ENCODE measurements at regions not wholly inside any gene's neighbourhood (a gene's known extent, or its start where the extent isn't known, plus 50 kb on each side); places are given as distances from the start of the nearest gene placed in this dataset.

DNA sequence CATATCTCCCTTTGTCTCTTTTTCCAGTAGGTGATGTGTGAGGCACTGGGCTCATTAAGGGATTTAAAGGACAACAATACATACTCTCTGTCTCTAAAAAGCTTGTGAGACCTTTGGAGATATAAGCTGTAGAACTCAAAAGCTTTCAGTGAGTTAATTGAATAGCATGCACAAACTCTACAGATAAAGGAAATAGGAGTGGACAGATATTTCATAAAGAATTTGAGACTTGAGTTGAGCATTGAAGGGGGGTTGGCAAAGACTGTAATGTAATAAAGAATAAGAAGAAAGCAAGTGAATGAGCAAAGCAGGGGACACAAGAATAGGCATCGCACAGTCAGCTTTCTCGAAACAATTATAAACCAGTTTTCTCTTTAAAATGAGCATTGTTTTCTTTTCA lies 583.4 kb upstream of the DPPA4 start:
- H3K36me3 Mint-ChIP-seq (ENCODE audit: low read depth) = no peaks in the 10 kb centered on the region
- no peaks in the 10 kb centered on the region for H3K9me3 Mint-ChIP-seq
- H3K27me3 Mint-ChIP-seq = no peaks in the 10 kb centered on the region
- H3K4me1 Mint-ChIP-seq = no peaks in the 10 kb centered on the region
- DNase-seq = no peak
- intact Hi-C loops (cut with micrococcal nuclease) = no loop called here
- no peak overlapping the region for H3K4me3 Mint-ChIP-seq
- H3K27ac Mint-ChIP-seq = no peak overlapping the region

DNA sequence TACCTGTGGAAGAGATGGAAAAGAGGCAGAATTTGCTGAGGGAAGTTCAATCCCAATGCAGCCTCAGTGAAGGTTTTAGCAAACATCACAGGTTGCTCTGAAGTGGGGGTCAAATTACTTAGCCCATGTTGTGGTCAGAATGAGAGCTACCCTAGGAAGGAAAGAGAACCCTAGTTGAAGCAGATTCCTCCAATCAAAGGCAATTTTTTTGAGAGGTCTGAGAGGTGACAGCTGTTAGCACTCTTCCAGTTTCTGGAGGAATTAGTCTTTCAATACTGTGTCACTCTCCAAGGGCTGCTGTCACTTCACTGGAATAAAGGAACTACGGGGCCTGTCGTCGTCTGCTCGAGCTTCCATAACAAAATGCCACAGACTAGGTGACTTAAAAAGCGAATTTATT lies 584.2 kb upstream of the DPPA4 start:
- H3K4me1 Mint-ChIP-seq = no peaks in the 10 kb centered on the region
- H3K27me3 Mint-ChIP-seq = no peaks in the 10 kb centered on the region
- H3K27ac Mint-ChIP-seq = no peak overlapping the region
- no peak overlapping the region for H3K4me3 Mint-ChIP-seq
- intact Hi-C loops (cut with micrococcal nuclease) = no loop called here
- no peaks in the 10 kb centered on the region for H3K36me3 Mint-ChIP-seq (ENCODE audit: low read depth)
- DNase-seq = no peak
- no peaks in the 10 kb centered on the region for H3K9me3 Mint-ChIP-seq

DNA sequence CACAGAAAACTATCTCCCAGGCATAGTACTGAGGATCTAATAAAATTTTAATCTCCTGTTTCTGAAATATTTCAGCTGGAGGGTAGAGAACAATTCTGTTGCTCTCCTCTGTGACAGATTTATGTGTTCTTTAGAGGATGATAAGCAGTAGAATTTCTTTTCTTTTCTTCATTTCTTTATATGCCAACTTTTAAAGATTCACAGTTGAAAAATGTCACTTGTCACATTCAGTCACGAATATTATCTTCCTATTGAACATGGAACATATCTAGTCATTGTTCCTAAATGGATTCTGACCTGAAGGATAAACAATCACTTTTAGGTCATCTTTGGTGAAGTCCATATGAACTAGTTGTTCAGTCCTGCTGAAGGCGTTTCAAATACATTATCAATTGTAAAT lies 585.5 kb upstream of the DPPA4 start:
- H3K27me3 Mint-ChIP-seq = no peaks in the 10 kb centered on the region
- no peaks in the 10 kb centered on the region for H3K36me3 Mint-ChIP-seq (ENCODE audit: low read depth)
- no peaks in the 10 kb centered on the region for H3K9me3 Mint-ChIP-seq
- no peak overlapping the region for H3K4me3 Mint-ChIP-seq
- intact Hi-C loops (cut with micrococcal nuclease) = no loop called here
- DNase-seq = no peak
- H3K4me1 Mint-ChIP-seq = no peaks in the 10 kb centered on the region
- no peak overlapping the region for H3K27ac Mint-ChIP-seq

DNA sequence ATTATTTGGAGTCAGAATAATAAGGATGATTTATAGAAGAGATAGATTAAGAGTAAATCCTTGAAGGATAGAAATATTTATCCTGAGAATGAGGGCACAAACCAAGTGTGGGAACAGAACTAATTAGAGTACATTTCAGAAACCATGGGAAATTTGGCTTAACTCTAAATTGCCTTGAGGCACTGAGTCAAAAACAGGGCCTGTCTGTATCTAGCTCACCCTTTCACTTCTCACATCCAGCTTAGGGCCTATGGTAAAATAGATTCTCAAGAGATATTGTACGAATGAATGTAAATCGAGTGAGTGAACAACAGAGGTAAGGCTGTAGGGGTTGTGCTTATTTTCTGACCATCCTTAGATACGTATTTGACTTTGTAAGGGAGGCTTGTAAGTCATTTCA lies 586.1 kb upstream of the DPPA4 start:
- intact Hi-C loops (cut with micrococcal nuclease) = no loop called here
- Mint-ChIP-seq H3K4me1 (no peaks in the 10 kb centered on the region), H3K36me3 (ENCODE audit: low read depth) (no peaks in the 10 kb centered on the region), H3K27ac (no peak overlapping the region), H3K9me3 (no peaks in the 10 kb centered on the region), H3K4me3 (no peak overlapping the region), H3K27me3 (no peaks in the 10 kb centered on the region)
- DNase-seq = no peak

DNA sequence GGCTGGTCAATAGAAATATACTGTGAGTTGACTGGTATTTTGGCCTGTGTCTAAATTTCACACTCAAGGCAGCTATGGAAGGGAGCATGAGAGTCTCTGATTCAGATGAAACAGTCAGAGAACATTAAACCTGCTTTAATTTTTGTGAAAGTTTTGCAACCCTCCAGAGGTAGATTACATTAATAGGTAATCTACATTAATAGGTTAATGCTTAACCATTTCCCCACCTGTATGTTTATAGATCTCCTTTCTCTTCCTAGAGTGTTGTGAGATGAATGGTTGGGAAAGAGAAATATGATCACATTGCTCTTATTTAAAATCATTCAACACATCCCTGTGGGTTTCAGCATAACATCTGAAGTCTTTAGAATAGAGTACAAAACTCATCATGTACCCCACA lies 586.9 kb upstream of the DPPA4 start:
- no peaks in the 10 kb centered on the region for H3K27me3 Mint-ChIP-seq
- no peak overlapping the region for H3K4me3 Mint-ChIP-seq
- H3K9me3 Mint-ChIP-seq = no peaks in the 10 kb centered on the region
- H3K4me1 Mint-ChIP-seq = no peaks in the 10 kb centered on the region
- intact Hi-C loops (cut with micrococcal nuclease) = no loop called here
- no peak for DNase-seq
- no peak overlapping the region for H3K27ac Mint-ChIP-seq
- no peaks in the 10 kb centered on the region for H3K36me3 Mint-ChIP-seq (ENCODE audit: low read depth)

DNA sequence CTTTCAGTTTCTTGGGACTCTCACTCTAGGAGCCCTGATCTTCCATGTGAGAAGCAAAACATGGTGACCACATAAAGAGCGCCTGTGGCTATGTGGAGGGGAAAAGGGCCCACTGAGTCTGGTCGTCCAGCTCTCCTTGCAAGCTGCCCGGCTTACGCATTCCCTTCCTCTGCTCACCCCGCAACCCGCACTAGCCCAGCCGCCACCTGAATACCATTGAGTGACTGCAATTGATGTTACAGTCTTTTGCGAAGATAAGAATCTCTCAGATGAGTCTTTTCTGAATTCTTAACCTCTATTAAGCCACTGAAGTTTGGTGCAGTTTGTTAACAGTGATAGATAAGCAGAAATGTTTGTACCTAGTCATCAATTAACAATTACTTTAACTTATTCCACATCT lies 589.0 kb upstream of the DPPA4 start:
- Mint-ChIP-seq H3K27me3 (no peaks in the 10 kb centered on the region), H3K36me3 (ENCODE audit: low read depth) (no peaks in the 10 kb centered on the region), H3K9me3 (no peaks in the 10 kb centered on the region), H3K4me1 (no peaks in the 10 kb centered on the region), H3K27ac (no peak overlapping the region), H3K4me3 (no peak overlapping the region)
- intact Hi-C loops (cut with micrococcal nuclease) = no loop called here
- no peak for DNase-seq

DNA sequence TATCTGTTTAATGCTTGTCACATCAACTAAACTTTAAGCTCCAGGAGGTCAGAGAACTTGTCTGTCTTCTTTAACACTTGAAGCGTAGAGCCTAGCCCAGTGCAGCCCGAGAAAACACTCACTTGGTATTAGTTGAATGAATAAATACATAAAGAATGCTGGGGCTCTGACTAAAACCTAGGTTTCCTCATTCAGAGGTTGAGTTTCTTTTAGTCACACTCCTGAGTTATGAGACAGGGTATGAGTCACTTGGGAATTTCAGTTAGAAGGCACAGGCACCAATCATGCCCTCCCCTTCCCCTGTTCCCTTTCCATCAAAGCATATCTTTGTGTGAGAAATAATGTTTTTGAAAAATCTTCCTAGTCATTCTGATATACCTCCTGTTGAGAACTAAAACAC lies 589.8 kb upstream of the DPPA4 start:
- no peaks in the 10 kb centered on the region for H3K36me3 Mint-ChIP-seq (ENCODE audit: low read depth)
- H3K4me1 Mint-ChIP-seq = no peaks in the 10 kb centered on the region
- no peak for DNase-seq
- no peaks in the 10 kb centered on the region for H3K9me3 Mint-ChIP-seq
- no peak overlapping the region for H3K27ac Mint-ChIP-seq
- no peak overlapping the region for H3K4me3 Mint-ChIP-seq
- H3K27me3 Mint-ChIP-seq = no peaks in the 10 kb centered on the region
- intact Hi-C loops (cut with micrococcal nuclease) = no loop called here

DNA sequence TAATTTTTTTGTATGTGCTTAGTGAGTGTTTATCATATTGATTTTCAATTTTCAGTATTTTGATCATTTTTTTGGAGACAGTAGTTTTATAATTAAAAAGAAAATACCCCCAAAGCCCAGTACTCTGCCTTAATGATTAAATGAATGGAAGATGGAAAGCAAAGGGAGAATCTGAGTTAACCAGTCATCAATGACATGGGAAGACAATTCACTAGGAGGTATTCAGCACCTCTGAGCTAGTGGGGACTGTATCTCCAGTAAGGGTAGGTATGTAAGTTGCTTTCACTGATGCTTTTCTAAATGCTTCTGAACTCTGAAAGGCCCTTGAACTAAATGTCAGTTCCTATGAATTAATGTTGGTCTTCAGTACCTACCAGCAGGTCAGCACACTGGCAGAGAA lies 590.4 kb upstream of the DPPA4 start:
- Mint-ChIP-seq H3K36me3 (ENCODE audit: low read depth) (no peaks in the 10 kb centered on the region), H3K27me3 (no peaks in the 10 kb centered on the region), H3K27ac (no peak overlapping the region), H3K9me3 (no peaks in the 10 kb centered on the region), H3K4me3 (no peak overlapping the region), H3K4me1 (no peaks in the 10 kb centered on the region)
- no peak for DNase-seq
- intact Hi-C loops (cut with micrococcal nuclease) = no loop called here

DNA sequence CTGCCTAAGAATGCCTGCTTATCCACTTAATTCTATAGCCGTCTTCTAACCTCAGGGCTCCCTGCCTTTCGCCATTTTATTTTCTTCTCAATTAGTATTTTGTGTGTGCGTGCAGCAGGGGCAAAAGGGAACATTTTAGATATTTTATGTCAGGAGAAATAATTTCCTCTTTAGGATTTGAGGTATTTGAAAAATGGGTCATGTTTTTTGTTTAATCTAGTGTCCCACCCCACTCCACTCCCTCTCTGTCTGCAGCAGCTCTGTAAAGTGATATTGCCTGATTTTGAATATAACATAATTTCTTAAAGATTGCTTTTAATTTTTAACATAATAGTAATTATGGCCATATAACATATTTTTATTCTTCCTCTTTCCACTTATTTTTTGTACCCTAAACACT lies 593.2 kb upstream of the DPPA4 start:
- DNase-seq = no peak
- H3K27ac Mint-ChIP-seq = no peak overlapping the region
- H3K4me1 Mint-ChIP-seq = no peaks in the 10 kb centered on the region
- H3K4me3 Mint-ChIP-seq = no peak overlapping the region
- no peaks in the 10 kb centered on the region for H3K9me3 Mint-ChIP-seq
- intact Hi-C loops (cut with micrococcal nuclease) = no loop called here
- H3K27me3 Mint-ChIP-seq = no peaks in the 10 kb centered on the region
- no peaks in the 10 kb centered on the region for H3K36me3 Mint-ChIP-seq (ENCODE audit: low read depth)

DNA sequence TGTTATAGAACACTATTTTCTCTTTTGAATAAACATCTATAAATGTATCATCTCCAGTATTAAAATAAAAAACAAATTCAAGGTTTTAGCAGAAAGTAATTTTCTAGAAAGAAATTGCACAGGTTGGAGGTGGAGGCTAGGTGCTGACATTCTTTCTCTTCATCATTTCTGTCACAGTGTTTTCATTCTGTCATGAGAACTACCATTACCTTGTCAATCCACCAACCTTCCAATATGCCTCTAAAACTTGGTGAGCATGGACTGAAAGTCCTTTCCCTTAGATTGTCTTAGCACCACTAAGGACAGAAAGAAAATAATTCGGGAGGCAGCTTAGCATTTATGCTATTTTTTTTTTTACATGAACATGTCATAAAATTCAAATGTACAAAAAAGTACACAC lies 596.2 kb upstream of the DPPA4 start:
- intact Hi-C loops (cut with micrococcal nuclease) = no loop called here
- DNase-seq = no peak
- no peak overlapping the region for H3K4me3 Mint-ChIP-seq
- H3K27ac Mint-ChIP-seq = no peak overlapping the region
- H3K27me3 Mint-ChIP-seq = no peaks in the 10 kb centered on the region
- no peaks in the 10 kb centered on the region for H3K4me1 Mint-ChIP-seq
- no peaks in the 10 kb centered on the region for H3K9me3 Mint-ChIP-seq
- H3K36me3 Mint-ChIP-seq (ENCODE audit: low read depth) = no peaks in the 10 kb centered on the region

DNA sequence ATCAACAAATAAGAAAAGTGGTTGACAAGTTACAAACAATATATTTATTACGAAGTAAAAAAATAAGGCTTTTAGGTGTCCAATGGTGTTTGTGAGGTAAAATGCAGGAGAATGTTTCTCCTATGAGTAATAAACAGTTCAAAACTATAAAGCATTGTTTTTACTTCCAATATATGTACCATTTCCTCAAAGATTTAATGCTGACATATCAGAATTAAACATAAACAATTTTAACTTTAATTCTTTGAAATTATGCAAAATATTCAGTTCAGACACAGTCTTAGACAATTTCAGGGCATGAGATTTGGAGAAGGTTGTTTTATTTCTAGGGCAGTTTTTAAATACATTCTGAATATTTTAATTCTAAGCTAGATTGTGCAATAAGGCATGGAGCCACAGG lies 602.5 kb upstream of the DPPA4 start:
- intact Hi-C loops (cut with micrococcal nuclease) = no loop called here
- no peaks in the 10 kb centered on the region for H3K27me3 Mint-ChIP-seq
- no peaks in the 10 kb centered on the region for H3K4me1 Mint-ChIP-seq
- no peak overlapping the region for H3K27ac Mint-ChIP-seq
- no peak for DNase-seq
- H3K36me3 Mint-ChIP-seq (ENCODE audit: low read depth) = no peaks in the 10 kb centered on the region
- no peaks in the 10 kb centered on the region for H3K9me3 Mint-ChIP-seq
- no peak overlapping the region for H3K4me3 Mint-ChIP-seq

DNA sequence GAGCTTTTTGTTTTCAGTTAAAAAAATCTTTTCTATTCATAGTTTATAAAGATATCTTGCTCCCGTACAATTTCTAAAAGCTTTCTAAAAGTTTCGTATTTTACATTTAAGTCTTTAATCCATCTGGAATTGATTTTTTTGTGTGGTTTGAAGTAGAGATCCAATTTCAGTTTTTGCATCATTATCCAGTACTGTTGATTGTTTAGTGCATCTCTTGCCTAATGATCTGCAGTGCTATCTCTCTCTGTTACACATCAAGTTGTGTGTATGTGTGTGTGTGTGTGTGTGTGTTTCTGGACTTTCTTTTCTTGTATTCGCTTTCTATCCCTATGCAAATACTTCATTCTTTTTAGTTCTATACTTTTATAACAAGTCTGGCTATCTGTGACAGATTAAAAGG lies 605.8 kb upstream of the DPPA4 start:
- intact Hi-C loops (cut with micrococcal nuclease) = no loop called here
- no peaks in the 10 kb centered on the region for H3K9me3 Mint-ChIP-seq

DNA sequence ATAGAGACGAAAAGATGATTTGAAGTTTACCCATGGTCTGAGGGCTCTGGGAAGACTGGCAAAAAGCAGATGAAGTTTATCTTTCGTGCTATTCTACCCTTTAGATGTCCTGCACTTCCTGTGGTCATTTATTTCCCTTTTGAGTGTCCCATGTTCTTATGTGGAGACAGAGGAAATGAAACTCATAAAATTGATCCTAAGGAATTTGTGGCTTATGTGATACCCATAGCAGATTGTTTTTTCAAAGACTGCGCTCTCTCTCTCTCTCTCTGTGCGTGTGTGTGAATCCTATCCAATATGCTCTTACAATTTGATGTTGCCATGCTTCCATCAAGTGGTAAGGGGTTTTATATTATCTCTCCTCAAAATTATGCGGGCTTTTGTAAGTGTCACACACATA lies 607.5 kb upstream of the DPPA4 start:
- DNase-seq = no peak
- Mint-ChIP-seq H3K27me3 (no peaks in the 10 kb centered on the region), H3K27ac (no peak overlapping the region), H3K4me1 (no peaks in the 10 kb centered on the region), H3K9me3 (no peaks in the 10 kb centered on the region), H3K36me3 (ENCODE audit: low read depth) (no peaks in the 10 kb centered on the region), H3K4me3 (no peak overlapping the region)
- intact Hi-C loops (cut with micrococcal nuclease) = no loop called here

More for the DNA sequence above, 605.8 kb upstream of the DPPA4 start:
- no peak overlapping the region for H3K27ac Mint-ChIP-seq
- no peaks in the 10 kb centered on the region for H3K36me3 Mint-ChIP-seq (ENCODE audit: low read depth)
- DNase-seq = no peak
- no peaks in the 10 kb centered on the region for H3K27me3 Mint-ChIP-seq
- H3K4me3 Mint-ChIP-seq = no peak overlapping the region
- no peaks in the 10 kb centered on the region for H3K4me1 Mint-ChIP-seq

DNA sequence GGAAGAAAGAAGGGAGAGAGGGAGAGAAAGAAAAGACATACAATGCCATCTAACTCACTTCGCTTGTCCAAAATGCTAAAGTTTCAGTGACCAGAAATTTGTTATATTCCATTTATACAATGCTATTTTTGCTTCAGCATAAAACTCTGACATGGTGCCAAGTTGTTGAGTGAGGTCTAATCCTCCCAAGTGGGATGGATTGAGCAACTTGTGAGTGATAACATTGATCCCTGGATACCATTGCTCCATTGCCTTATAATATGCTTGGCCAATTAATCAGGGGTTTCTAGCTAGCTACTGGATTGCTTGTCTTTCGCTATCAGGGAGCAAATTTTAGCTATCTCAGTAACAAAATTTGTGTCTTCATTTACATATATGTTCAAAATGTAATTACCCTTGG lies 615.6 kb upstream of the DPPA4 start:
- H3K4me1 Mint-ChIP-seq = no peaks in the 10 kb centered on the region
- no peaks in the 10 kb centered on the region for H3K27me3 Mint-ChIP-seq
- no peak overlapping the region for H3K4me3 Mint-ChIP-seq
- H3K9me3 Mint-ChIP-seq = peaks cover 4% of the 10 kb centered on the region
- DNase-seq = no peak
- intact Hi-C loops (cut with micrococcal nuclease) = no loop called here
- H3K27ac Mint-ChIP-seq = no peak overlapping the region
- H3K36me3 Mint-ChIP-seq (ENCODE audit: low read depth) = no peaks in the 10 kb centered on the region

DNA sequence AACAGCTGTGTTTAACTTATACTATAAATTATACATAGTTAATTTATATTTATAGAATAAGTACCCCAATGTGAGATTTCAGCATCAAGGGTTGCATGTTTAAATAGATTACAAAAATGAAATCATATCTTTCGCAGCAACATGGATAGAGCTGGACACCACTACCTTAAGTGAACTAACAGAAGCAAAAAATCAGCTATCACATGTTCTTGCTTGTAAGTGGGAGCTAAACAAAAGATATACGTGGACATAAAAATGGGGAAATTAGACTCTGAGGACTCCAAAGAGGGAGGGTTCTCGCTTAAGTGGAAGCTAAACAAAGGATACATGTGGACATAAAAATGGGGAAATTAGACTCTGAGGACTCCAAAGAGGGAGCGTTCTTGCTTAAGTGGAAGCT lies 626.5 kb upstream of the DPPA4 start:
- DNase-seq = no peak
- Mint-ChIP-seq H3K27ac (no peak overlapping the region), H3K9me3 (no peaks in the 10 kb centered on the region), H3K4me1 (no peaks in the 10 kb centered on the region), H3K36me3 (ENCODE audit: low read depth) (no peaks in the 10 kb centered on the region), H3K4me3 (no peak overlapping the region), H3K27me3 (no peaks in the 10 kb centered on the region)
- intact Hi-C loops (cut with micrococcal nuclease) = no loop called here

DNA sequence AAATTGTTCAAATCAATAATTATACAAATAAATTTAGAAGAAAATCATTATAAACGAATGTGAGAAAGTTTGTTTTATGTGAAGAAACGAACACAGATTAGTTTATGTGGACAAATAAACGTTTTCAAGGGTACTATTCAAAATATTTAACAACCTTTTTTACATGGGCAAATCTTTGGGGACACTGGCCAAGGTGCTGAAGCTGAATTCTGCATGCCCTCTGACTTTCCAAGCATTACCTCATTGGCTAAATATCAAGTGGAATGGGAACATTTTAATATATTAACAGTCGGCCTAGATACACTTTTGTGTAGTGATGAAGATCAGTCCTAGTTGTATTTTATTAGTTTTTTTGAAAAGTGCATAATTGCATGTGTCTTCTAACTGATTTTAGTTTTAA lies 636.4 kb upstream of the DPPA4 start:
- Mint-ChIP-seq H3K27ac (no peak overlapping the region), H3K4me3 (no peak overlapping the region), H3K4me1 (no peaks in the 10 kb centered on the region), H3K36me3 (ENCODE audit: low read depth) (no peaks in the 10 kb centered on the region), H3K9me3 (peaks cover 4% of the 10 kb centered on the region), H3K27me3 (no peaks in the 10 kb centered on the region)
- no peak for DNase-seq
- intact Hi-C loops (cut with micrococcal nuclease) = no loop called here
